ENCODE measurements at regions not wholly inside any gene's neighbourhood (a gene's known extent, or its start where the extent isn't known, plus 50 kb on each side); places are given as distances from the start of the nearest gene placed in this dataset.
A peak's percentile ranks its signal among the peaks of the same experiment; 100 is the strongest.

DNA sequence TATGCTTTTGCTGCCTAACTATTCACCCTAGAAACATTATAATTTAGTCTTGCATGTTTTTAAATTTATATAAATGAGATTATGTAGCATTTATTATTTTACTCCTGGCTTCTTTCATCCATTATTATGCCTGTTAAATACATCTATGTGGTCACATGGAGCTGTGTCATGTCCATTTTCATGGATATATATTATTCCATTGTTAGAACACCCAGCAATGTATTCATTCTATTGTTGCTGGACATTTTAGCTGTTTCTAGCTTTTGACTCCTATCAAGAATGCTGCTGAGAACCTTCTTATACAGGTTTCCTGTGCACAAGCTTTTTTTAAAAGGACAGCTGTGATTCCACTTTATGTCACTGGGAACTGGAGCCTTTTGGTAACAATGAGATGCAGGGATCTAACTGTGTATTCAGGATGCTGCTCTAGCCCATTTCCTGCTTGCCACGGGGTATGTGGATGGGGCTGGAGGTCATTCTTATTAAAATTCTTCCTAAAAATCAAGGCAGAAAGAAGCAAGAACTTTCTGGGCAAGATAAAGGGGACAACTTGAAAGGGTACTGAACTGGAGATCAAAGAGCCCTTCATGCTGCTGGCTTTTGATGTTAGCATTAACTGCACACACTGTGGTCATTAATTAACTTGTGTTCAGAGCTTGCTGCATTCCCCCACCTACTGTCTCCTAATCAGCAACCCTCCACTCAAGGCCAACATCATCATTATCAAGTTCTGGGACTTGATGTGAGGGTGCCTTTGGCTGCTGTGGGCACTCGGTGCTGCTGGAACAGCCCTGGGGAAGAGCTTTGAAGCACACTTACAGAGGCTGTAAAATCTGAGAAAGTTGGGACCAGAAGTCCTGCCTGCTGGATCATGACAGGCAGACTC is 96.6 kb upstream of the AKIRIN2 start:
- H4K20me1 ChIP-seq (ENCODE audit: insufficient read depth) = no peaks in the 10 kb centered on the region
- H3K4me3 ChIP-seq = no peak overlapping the region
- H3K9me3 ChIP-seq (ENCODE audit: insufficient read depth, low read depth) = no peaks in the 10 kb centered on the region
- no peak overlapping the region for H2AFZ ChIP-seq
- no TSS peak for BruUV-seq (replicated peaks)
- H3K36me3 ChIP-seq (ENCODE audit: low read depth) = no peaks in the 10 kb centered on the region
- H3K79me2 ChIP-seq (ENCODE audit: low read depth) = no peaks in the 10 kb centered on the region
- intact Hi-C loops (cut with micrococcal nuclease; ENCODE audit: unreplicated experiment) = loop anchor here (5.0 to 10.0 kb wide), 2 partner anchors 96 to 194 kb away; partner anchors contain the start of gene AKIRIN2
- H3K4me1 ChIP-seq (replicated peaks; ENCODE audit: insufficient read depth) = no peaks in the 10 kb centered on the region
- no peaks in the 10 kb centered on the region for H3K27me3 ChIP-seq (ENCODE audit: insufficient read depth, low read depth)
- H3K27ac ChIP-seq = no peak overlapping the region
- no peaks in the 10 kb centered on the region for H3K9me2 ChIP-seq (ENCODE audit: insufficient read depth)
- no peaks in the 10 kb centered on the region for H3F3A ChIP-seq (ENCODE audit: insufficient read depth, low read depth)
- ChIA-PET CTCF (no interaction called here), POLR2A (ENCODE audit: unreplicated experiment) (no interaction called here)
- no peak overlapping the region for H3K4me2 ChIP-seq
- no peak for DNase-seq
- TF ChIP-seq, protein P1, sequence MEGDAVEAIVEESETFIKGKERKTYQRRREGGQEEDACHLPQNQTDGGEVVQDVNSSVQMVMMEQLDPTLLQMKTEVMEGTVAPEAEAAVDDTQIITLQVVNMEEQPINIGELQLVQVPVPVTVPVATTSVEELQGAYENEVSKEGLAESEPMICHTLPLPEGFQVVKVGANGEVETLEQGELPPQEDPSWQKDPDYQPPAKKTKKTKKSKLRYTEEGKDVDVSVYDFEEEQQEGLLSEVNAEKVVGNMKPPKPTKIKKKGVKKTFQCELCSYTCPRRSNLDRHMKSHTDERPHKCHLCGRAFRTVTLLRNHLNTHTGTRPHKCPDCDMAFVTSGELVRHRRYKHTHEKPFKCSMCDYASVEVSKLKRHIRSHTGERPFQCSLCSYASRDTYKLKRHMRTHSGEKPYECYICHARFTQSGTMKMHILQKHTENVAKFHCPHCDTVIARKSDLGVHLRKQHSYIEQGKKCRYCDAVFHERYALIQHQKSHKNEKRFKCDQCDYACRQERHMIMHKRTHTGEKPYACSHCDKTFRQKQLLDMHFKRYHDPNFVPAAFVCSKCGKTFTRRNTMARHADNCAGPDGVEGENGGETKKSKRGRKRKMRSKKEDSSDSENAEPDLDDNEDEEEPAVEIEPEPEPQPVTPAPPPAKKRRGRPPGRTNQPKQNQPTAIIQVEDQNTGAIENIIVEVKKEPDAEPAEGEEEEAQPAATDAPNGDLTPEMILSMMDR (conservative IDR thresholded peaks at IDR 0.05) = no peak

DNA sequence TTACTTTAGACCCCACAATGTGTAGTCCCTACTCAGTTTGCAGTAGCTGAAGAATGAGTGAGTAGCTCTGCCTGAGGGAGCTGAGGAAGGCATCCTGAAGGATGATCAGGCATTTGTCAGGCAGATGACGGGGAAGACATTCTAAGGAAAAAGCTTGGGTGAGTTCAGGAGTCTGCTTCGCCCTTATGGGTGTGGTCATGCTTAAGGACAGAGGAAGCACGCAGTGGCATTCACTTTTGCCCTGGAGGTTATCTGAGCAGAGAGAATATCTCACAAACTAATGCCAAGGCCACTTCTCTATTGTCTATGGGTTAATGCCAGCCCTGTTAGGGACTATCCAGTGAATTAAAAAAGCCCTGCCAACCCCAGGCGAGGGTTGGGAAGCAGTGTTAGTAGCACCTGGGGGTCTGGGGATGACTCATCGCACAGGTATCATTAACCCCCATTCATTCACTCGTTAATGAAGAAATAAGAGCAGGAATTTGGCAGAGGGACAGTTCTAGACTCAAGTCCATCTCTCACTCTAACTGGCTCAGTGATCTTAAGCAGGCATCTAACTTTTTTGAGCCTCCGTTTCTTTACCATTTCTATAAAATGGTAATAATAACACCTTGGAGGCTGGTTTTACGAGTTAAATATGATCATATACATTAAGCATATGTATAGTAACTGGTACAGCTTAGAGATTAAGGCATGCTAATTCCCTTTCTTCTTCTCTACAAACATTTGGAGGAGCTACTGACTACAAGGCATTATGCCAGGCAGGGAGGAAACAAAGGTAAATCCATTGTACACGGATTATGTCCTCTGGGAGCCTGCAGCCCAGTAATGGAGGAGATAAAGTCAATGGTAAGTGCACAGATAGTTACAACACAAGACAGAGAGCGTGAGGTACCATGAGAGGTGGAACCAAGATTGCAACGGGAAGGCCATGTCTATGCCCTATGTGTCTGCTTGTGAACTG is 93.2 kb upstream of the AKIRIN2 start:
- Histone ChIP-seq H3K9me3 (ENCODE audit: insufficient read depth, low read depth) (no peaks in the 10 kb centered on the region), H3K36me3 (ENCODE audit: low read depth) (no peaks in the 10 kb centered on the region), H3K9me2 (ENCODE audit: insufficient read depth) (no peaks in the 10 kb centered on the region), H3K4me3 (no peak overlapping the region), H3K4me2 (no peak overlapping the region), H3K79me2 (ENCODE audit: low read depth) (no peaks in the 10 kb centered on the region), H4K20me1 (ENCODE audit: insufficient read depth) (no peaks in the 10 kb centered on the region), H3K4me1 (replicated peaks; ENCODE audit: insufficient read depth) (no peaks in the 10 kb centered on the region), H3K27ac (no peak overlapping the region), H3F3A (ENCODE audit: insufficient read depth, low read depth) (no peaks in the 10 kb centered on the region), H2AFZ (no peak overlapping the region), H3K27me3 (ENCODE audit: insufficient read depth, low read depth) (no peaks in the 10 kb centered on the region)
- no TSS peak for BruUV-seq (replicated peaks)
- peak in 1 of 2 experiments; percentile 12 for DNase-seq
- intact Hi-C loops (cut with micrococcal nuclease; ENCODE audit: unreplicated experiment) = loop anchor here (5.0 to 10.0 kb wide), 2 partner anchors 93 to 190 kb away; partner anchors contain the start of gene AKIRIN2
- ChIA-PET CTCF (no interaction called here), POLR2A (ENCODE audit: unreplicated experiment) (no interaction called here)
- TF ChIP-seq, protein P1 (conservative IDR thresholded peaks at IDR 0.05) = no peak
- no peak for TF ChIP-seq EZH2 (IDR thresholded peaks at IDR 0.05; ENCODE audit: low read depth)

DNA sequence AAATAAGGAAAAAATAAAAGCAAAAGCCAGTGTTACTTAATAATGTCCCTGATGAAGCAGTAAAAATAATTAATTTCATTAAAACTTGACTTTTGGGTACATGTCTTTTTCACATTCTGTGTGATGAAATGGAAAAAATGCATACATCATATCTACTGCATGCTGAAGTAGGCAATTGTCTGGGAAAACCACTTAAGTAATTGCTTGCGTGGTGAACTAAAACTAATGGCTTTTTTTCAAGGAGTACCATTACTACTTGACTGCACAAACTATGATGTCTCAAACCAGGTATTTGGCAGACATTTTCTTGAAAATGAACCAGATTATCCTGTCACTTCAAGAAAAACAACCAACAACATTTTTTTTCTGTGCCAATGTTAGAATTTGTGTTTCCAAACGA is 91.3 kb upstream of the AKIRIN2 start:
- Histone ChIP-seq H3K9me3 (ENCODE audit: insufficient read depth, low read depth) (no peaks in the 10 kb centered on the region), H3K4me3 (no peak overlapping the region), H3F3A (ENCODE audit: insufficient read depth, low read depth) (no peaks in the 10 kb centered on the region), H3K27me3 (ENCODE audit: insufficient read depth, low read depth) (no peaks in the 10 kb centered on the region), H3K79me2 (ENCODE audit: low read depth) (no peaks in the 10 kb centered on the region), H3K4me2 (no peak overlapping the region), H4K20me1 (ENCODE audit: insufficient read depth) (no peaks in the 10 kb centered on the region), H3K36me3 (ENCODE audit: low read depth) (no peaks in the 10 kb centered on the region), H3K4me1 (replicated peaks; ENCODE audit: insufficient read depth) (peaks cover 13% of the 10 kb centered on the region), H3K27ac (no peak overlapping the region), H2AFZ (no peak overlapping the region), H3K9me2 (ENCODE audit: insufficient read depth) (no peaks in the 10 kb centered on the region)
- ChIA-PET POLR2A (ENCODE audit: unreplicated experiment) (no interaction called here), CTCF (no interaction called here)
- intact Hi-C loops (cut with micrococcal nuclease; ENCODE audit: unreplicated experiment) = loop anchor here (10.0 kb wide), 1 partner anchor 189 kb away; no protein-coding TSS in a partner anchor
- BruUV-seq (replicated peaks) = no TSS peak
- no peak for DNase-seq
- TF ChIP-seq, protein P1 (conservative IDR thresholded peaks at IDR 0.05) = no peak
- no peak for TF ChIP-seq EZH2 (IDR thresholded peaks at IDR 0.05; ENCODE audit: low read depth)
